ENCODE measurements at regions not wholly inside any gene's neighbourhood (a gene's known extent, or its start where the extent isn't known, plus 50 kb on each side); places are given as distances from the start of the nearest gene placed in this dataset.

DNA sequence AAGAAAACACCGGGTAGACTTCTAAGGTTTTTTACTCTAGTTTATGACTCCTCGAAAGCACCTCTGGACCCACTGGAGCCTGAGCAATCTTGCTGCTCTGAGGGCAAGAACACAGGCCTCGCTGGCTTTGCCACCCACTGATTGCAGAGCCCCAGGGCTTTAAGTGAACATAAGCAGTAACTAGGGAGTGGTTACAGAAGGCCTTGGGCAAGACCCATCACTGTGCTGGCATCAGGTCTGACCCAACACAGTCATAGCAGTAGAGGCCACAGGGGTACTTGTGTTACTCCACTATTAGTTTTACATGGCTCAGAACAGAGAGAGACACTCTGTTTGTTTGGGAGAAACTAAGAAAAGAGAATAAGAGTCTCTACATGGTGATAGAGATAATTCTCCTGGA lies 684.5 kb downstream of the FAM181B start:
- no peak for DNase-seq
- H3K36me3 ChIP-seq: no peaks in the 10 kb centered on the region
- no peak overlapping the region for H3K4me3 ChIP-seq
- TF ChIP-seq, protein P1, sequence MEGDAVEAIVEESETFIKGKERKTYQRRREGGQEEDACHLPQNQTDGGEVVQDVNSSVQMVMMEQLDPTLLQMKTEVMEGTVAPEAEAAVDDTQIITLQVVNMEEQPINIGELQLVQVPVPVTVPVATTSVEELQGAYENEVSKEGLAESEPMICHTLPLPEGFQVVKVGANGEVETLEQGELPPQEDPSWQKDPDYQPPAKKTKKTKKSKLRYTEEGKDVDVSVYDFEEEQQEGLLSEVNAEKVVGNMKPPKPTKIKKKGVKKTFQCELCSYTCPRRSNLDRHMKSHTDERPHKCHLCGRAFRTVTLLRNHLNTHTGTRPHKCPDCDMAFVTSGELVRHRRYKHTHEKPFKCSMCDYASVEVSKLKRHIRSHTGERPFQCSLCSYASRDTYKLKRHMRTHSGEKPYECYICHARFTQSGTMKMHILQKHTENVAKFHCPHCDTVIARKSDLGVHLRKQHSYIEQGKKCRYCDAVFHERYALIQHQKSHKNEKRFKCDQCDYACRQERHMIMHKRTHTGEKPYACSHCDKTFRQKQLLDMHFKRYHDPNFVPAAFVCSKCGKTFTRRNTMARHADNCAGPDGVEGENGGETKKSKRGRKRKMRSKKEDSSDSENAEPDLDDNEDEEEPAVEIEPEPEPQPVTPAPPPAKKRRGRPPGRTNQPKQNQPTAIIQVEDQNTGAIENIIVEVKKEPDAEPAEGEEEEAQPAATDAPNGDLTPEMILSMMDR (IDR thresholded peaks at IDR 0.05): no peak
- no peak for TF ChIP-seq POLR2A (IDR thresholded peaks at IDR 0.05)
- H3K27ac ChIP-seq: no peak overlapping the region
- H3K4me1 ChIP-seq: no peaks in the 10 kb centered on the region
- intact Hi-C loops (cut with DNase I): no loop called here
- H3K27me3 ChIP-seq: no peaks in the 10 kb centered on the region
- 28 to 65% methylated on average over 2 to 3 of the region's 3 CpGs for WGBS, 2 donors
- H3K9me3 ChIP-seq: no peaks in the 10 kb centered on the region

DNA sequence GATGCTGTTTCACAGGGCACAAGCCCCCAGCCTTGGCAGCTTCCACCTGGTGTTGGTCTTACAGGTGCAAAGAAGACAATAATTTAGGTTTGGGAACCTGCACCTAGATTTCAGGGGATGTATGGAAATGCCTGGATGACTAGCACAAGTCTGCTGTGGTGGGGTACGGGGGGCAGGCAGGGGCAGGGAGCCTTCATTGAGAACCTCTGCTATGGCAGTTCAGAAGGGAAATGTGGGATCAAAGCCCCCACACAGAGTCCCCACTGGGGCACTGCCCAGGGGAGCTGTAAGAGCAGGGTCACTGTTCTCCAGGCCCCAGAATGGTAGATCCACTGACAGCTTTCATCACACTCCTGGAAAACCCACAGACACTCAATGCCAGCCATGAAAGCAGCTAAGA lies 686.5 kb downstream of the FAM181B start:
- H3K9me3 ChIP-seq: no peaks in the 10 kb centered on the region
- intact Hi-C loops (cut with DNase I): no loop called here
- DNase-seq: no peak

DNA sequence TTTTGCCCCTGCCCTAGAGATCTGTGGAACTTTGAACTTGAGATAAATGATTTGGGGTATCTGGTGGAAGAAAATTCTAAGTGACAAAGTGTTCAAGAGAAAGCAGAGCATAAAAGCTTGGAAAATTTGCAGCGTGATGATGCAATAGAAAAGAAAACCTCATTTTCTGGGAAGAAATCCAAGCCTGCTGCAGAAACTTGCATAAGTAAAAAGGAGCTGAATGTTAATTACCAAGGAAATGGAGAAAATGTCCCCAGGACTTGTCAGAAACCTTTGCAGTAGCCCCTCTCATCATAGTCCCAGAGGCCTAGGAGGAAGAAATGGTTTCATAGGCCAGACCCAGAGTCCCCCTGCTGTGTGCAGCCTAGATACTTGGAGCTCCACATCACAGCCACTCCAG lies 686.9 kb downstream of the FAM181B start:
- WGBS, 2 donors: 47 to 55% methylated on average over 1 of the region's 1 CpG
- Histone ChIP-seq H3K9me3 (no peaks in the 10 kb centered on the region), H3K4me3 (no peak overlapping the region), H3K4me1 (no peaks in the 10 kb centered on the region), H3K36me3 (no peaks in the 10 kb centered on the region), H3K27me3 (no peaks in the 10 kb centered on the region), H3K27ac (no peak overlapping the region)
- DNase-seq: no peak
- intact Hi-C loops (cut with DNase I): no loop called here
- TF ChIP-seq, protein P1 (IDR thresholded peaks at IDR 0.05): no peak
- TF ChIP-seq POLR2A (IDR thresholded peaks at IDR 0.05): no peak

More for the DNA sequence above, 686.5 kb downstream of the FAM181B start:
- Histone ChIP-seq H3K27ac (no peak overlapping the region), H3K27me3 (no peaks in the 10 kb centered on the region), H3K36me3 (no peaks in the 10 kb centered on the region), H3K4me1 (no peaks in the 10 kb centered on the region), H3K4me3 (no peak overlapping the region)
- 100% methylated on average over 1 of the region's 1 CpG; no CpG with 5 or more reads in 1 of the 2 donors for WGBS, 2 donors
- no peak for TF ChIP-seq POLR2A (IDR thresholded peaks at IDR 0.05)
- TF ChIP-seq, protein P1 (IDR thresholded peaks at IDR 0.05): no peak

DNA sequence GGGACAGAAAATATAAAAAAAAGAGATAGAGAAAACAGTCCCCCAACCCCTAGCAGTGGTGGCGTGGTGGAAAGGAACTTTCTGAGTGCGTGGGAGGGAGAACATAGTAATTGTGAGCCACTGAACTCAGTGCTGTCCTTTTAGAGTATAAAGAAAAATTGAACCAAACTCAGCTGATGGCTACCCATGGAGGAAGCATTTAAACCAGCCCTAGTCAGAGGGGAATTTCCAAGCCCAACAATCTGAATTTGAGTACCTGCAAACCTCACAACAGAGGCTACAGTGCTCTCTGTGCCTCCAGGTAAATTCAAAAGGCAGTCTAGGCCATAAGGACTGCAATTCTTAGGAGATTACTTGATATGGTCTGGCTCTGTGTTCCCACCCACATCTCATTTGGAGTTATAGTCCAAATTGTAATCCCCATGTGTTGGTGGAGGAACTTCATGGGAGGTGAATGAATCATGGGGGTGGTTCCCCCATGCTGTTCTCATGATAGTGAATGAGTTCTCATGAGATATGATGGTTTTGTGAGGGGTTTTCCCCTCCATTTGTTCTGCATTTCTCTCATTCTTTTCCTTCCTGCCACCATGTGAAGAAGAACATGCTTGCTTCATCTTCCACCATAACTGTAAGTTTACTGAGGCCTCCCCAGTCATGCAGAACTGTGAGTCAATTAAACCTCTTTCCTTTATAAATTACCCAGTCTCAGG lies 687.8 kb downstream of the FAM181B start:
- WGBS, 2 donors: 81 to 83% methylated on average over 2 of the region's 2 CpGs
- H3K27ac ChIP-seq: no peak overlapping the region
- H3K4me3 ChIP-seq: no peak overlapping the region
- no peaks in the 10 kb centered on the region for H3K27me3 ChIP-seq
- H3K9me3 ChIP-seq: no peaks in the 10 kb centered on the region
- no peaks in the 10 kb centered on the region for H3K4me1 ChIP-seq
- H3K36me3 ChIP-seq: no peaks in the 10 kb centered on the region
- intact Hi-C loops (cut with DNase I): no loop called here
- TF ChIP-seq POLR2A (IDR thresholded peaks at IDR 0.05): no peak
- TF ChIP-seq, protein P1 (IDR thresholded peaks at IDR 0.05): no peak
- no peak for DNase-seq

DNA sequence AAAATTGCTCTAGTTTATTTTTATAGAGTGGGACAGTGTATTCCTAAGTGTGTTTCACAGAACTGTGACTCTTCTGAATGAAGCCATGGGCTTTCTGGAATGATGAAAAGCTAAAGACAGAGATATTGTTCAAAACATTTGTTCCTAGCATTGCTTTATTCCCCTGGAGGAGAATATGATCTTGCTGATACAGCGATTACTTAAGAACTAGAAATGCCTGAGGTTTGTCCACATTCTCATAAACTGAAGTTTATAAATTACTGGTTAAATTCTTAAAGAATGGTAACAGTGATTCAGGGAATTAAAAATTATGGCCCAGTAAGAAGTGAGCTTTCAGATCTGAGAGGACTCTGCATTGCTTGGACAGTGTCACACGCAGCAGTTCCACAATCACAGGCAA lies 690.3 kb downstream of the FAM181B start:
- Histone ChIP-seq H3K27ac (no peak overlapping the region), H3K4me1 (no peaks in the 10 kb centered on the region), H3K36me3 (no peaks in the 10 kb centered on the region), H3K4me3 (no peak overlapping the region), H3K27me3 (no peaks in the 10 kb centered on the region), H3K9me3 (no peaks in the 10 kb centered on the region)
- 67 to 73% methylated on average over 2 of the region's 2 CpGs for WGBS, 2 donors
- TF ChIP-seq, protein P1 (IDR thresholded peaks at IDR 0.05): no peak
- no peak for TF ChIP-seq POLR2A (IDR thresholded peaks at IDR 0.05)
- no peak for DNase-seq
- intact Hi-C loops (cut with DNase I): no loop called here
